GM21723 (cell line): ENCODE measurements at regions not wholly inside any gene's neighbourhood (a gene's known extent, or its start where the extent isn't known, plus 50 kb on each side); places are given as distances from the start of the nearest gene placed in this dataset.

ENCODE experiments used
- ATAC-seq: cut with Tn5 transposase; IDR thresholded peaks from one replicate; pipeline ENCODE4 v1.9.1; 2021; ENCODE audit warnings: mild to moderate bottlenecking, moderate library complexity; ENCODE audit not compliant: unreplicated experiment

GRCh38 chr7:45975367-45975766, 54.3 kb upstream of the IGFBP3 start:
- no peak for ATAC-seq

DNA sequence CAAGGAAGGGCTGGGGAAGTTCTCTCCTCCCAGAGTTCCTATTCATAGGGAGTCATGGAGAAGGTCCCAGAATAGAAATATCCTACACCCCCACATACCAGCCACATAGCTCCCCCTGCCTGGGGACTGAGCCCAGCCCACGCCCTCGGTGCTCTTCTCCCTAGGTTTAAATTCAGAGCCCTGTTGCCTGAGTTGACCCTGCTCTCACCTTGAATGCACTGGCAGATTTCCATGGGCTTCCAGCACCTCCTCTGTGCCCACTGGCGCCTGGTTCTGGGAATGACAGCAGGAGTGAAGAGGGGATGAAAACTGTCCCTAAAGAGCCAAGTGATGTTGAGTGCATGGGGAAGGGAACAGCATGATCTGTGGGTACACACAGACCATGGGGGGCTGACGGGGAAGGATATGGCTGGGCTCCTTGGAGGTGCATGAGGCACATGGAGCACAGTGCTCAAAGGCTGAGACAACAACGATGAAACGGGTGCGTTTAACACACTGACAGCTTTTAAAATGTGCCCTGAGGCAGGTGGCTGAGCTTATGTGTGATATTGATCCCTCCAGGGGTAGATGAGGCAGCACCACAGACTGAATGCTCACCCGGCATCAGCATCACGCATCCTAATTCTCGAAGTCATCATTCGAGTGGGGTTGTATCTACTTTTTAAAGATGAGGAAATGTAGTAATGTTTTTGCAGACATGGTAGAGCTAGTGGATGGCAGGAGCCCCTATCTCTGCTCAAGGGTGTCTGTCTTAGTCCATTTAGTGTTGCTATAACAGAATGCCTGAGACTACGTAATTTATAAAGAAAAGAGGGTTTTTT, 53.7 kb upstream of the IGFBP3 start:
- no peak for ATAC-seq

DNA sequence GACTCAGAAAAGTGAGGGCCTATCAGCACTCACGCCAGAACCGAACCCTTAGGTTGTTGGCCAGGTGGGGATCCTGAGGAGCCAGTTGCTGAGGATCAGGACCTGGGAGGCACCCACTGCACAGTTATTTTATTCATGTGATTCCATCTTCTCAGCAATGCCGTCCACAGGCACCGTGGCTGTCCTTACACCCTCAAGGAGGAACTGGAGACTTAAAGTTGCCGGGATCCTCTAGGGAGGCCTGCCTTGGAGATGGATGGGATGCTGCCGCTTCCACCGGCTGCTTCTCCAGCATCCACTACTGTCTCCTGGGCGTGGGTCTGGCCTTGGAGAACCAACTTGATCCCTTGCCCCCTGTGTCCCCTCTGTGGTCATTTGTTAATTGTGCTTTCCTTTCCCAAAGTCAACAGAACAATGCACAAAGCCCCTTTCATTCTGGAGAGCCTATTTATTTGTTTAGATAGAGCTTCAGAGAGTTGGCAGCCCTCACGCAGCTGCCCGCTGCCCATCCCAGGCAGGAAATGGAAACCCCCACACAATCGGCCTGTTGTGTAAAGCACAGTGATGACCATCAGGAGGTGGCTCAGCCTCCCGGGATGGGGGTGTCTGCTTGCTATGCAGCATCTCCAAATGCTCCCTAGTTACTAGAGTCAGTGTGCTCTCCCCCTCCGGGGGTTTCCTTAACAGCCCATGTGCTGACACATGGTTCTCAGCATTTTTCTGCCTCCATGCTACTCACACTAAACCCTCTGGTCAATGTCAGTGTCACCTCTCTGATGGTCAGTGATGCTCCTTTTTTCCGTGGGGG, 52.9 kb upstream of the IGFBP3 start:
- ATAC-seq: no peak

- ATAC-seq: no peak
These were observed 51.7 kb upstream of the IGFBP3 start for GRCh38 chr7:45972629-45973312.

- no peak for ATAC-seq
These were observed 50.6 kb upstream of the IGFBP3 start for GRCh38 chr7:45971661-45972175.

DNA sequence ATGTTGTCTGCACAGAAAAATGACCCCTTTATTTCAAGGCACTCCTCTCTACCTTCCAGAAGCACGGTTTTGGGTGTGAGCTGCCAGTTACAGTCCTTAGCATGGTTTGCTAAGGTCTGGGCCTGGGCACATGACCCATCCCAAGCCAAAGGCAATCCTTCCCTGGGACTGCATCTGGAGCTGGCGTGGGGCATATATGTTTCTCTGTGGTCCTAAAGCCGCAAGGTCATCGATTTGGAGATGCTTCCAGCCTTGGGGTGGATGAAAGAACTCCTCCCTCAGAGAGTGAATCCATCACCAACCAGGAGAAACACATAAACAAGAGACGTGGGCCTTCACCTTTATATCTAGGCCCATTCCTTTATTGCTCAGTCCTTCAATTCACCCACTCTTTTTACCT, 50.1 kb upstream of the IGFBP3 start:
- ATAC-seq: no peak
